ENCODE measurements at regions not wholly inside any gene's neighbourhood (a gene's known extent, or its start where the extent isn't known, plus 50 kb on each side); places are given as distances from the start of the nearest gene placed in this dataset.

GRCh38 chr20:6466075-6466810, 301.2 kb upstream of the BMP2 start:
- TF ChIP-seq GABPA (IDR thresholded peaks at IDR 0.05; ENCODE audit: low read depth), result no peak
- TF ChIP-seq SPI1 (IDR thresholded peaks at IDR 0.05; ENCODE audit: borderline replicate concordance, low read depth), result no peak
- TF ChIP-seq REST (IDR thresholded peaks at IDR 0.05; ENCODE audit: insufficient replicate concordance, low read depth), result no peak
- no peak for TF ChIP-seq POLR2AphosphoS5 (IDR thresholded peaks at IDR 0.05; ENCODE audit: low read depth)
- no peak for TF ChIP-seq CTCF (IDR thresholded peaks at IDR 0.05; ENCODE audit: insufficient read depth, low read length)
- Histone ChIP-seq H3K4me3 (replicated peaks; ENCODE audit: insufficient read depth, low read length) (no peak overlapping the region), H3K27ac (replicated peaks) (no peak overlapping the region), H3K27me3 (ENCODE audit: insufficient read depth, poor library complexity, severe bottlenecking) (peaks cover 7% of the 10 kb centered on the region)
- DNase-seq (ENCODE audit: low read depth in 1 of 2, low spot score in 1 of 2), result no peak

- TF ChIP-seq POLR2AphosphoS5 (IDR thresholded peaks at IDR 0.05; ENCODE audit: low read depth) (no peak), REST (IDR thresholded peaks at IDR 0.05; ENCODE audit: insufficient replicate concordance, low read depth) (no peak), GABPA (IDR thresholded peaks at IDR 0.05; ENCODE audit: low read depth) (no peak), CTCF (IDR thresholded peaks at IDR 0.05; ENCODE audit: insufficient read depth, low read length) (no peak), SPI1 (IDR thresholded peaks at IDR 0.05; ENCODE audit: borderline replicate concordance, low read depth) (no peak)
These were observed 316.6 kb upstream of the BMP2 start for GRCh38 chr20:6450841-6451240.

GRCh38 chr20:6440443-6440799, 317.6 kb upstream of the FERMT1 start:
- DNase-seq (ENCODE audit: low read depth in 1 of 2, low spot score in 1 of 2), result no peak
- no peak for TF ChIP-seq POLR2AphosphoS5 (IDR thresholded peaks at IDR 0.05; ENCODE audit: low read depth)
- no peak for TF ChIP-seq SPI1 (IDR thresholded peaks at IDR 0.05; ENCODE audit: borderline replicate concordance, low read depth)
- no peak for TF ChIP-seq REST (IDR thresholded peaks at IDR 0.05; ENCODE audit: insufficient replicate concordance, low read depth)
- TF ChIP-seq GABPA (IDR thresholded peaks at IDR 0.05; ENCODE audit: low read depth), result no peak
- Histone ChIP-seq H3K27ac (replicated peaks) (no peak overlapping the region), H3K27me3 (ENCODE audit: insufficient read depth, poor library complexity, severe bottlenecking) (no peaks in the 10 kb centered on the region), H3K4me3 (replicated peaks; ENCODE audit: insufficient read depth, low read length) (no peak overlapping the region)

More at GRCh38 chr20:6450841-6451240, 316.6 kb upstream of the BMP2 start:
- H3K4me3 ChIP-seq (replicated peaks; ENCODE audit: insufficient read depth, low read length), result no peak overlapping the region
- no peak for DNase-seq (ENCODE audit: low read depth in 1 of 2, low spot score in 1 of 2)
- no peaks in the 10 kb centered on the region for H3K27me3 ChIP-seq (ENCODE audit: insufficient read depth, poor library complexity, severe bottlenecking)
- H3K27ac ChIP-seq (replicated peaks), result no peak overlapping the region

All from HL-60 (cell line).